ENCODE measurements at regions not wholly inside any gene's neighbourhood (a gene's known extent, or its start where the extent isn't known, plus 50 kb on each side); places are given as distances from the start of the nearest gene placed in this dataset.

GRCh38 chr22:48959496-48959895 is 868.2 kb downstream of the BRD1 start:
- no peaks in the 10 kb centered on the region for H3K79me2 ChIP-seq (ENCODE audit: insufficient read depth, low read length)
- H3K4me2 ChIP-seq (ENCODE audit: low read depth, low read length, poor library complexity, severe bottlenecking) = no peak overlapping the region
- no peak overlapping the region for H3K4me3 ChIP-seq (ENCODE audit: insufficient read depth, low read length, poor library complexity, severe bottlenecking)
- H3F3A ChIP-seq (ENCODE audit: insufficient read depth) = no peaks in the 10 kb centered on the region
- H3K27ac ChIP-seq (ENCODE audit: low read depth, low read length) = no peak overlapping the region
- no peak overlapping the region for H2AFZ ChIP-seq (ENCODE audit: low read depth, low read length, severe bottlenecking)
- H3K9me2 ChIP-seq (replicated peaks; ENCODE audit: insufficient read depth, low read length) = no peaks in the 10 kb centered on the region
- TF ChIP-seq, protein P1, sequence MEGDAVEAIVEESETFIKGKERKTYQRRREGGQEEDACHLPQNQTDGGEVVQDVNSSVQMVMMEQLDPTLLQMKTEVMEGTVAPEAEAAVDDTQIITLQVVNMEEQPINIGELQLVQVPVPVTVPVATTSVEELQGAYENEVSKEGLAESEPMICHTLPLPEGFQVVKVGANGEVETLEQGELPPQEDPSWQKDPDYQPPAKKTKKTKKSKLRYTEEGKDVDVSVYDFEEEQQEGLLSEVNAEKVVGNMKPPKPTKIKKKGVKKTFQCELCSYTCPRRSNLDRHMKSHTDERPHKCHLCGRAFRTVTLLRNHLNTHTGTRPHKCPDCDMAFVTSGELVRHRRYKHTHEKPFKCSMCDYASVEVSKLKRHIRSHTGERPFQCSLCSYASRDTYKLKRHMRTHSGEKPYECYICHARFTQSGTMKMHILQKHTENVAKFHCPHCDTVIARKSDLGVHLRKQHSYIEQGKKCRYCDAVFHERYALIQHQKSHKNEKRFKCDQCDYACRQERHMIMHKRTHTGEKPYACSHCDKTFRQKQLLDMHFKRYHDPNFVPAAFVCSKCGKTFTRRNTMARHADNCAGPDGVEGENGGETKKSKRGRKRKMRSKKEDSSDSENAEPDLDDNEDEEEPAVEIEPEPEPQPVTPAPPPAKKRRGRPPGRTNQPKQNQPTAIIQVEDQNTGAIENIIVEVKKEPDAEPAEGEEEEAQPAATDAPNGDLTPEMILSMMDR (IDR thresholded peaks at IDR 0.05; ENCODE audit: insufficient read depth, low read length, poor library complexity, severe bottlenecking) = no peak
- no peak for TF ChIP-seq EZH2phosphoT487 (conservative IDR thresholded peaks at IDR 0.05; ENCODE audit: low read length)
- H3K27me3 ChIP-seq (ENCODE audit: low read length) = no peaks in the 10 kb centered on the region; the same call in 1 of the 2 replicates
- no peaks in the 10 kb centered on the region for H3K9me3 ChIP-seq (ENCODE audit: insufficient read depth, low read length)
- no peak overlapping the region for H3K9ac ChIP-seq (ENCODE audit: low read length)
- no peaks in the 10 kb centered on the region for H3K36me3 ChIP-seq (ENCODE audit: low read length)
- H4K20me1 ChIP-seq (ENCODE audit: low read depth, low read length) = no peaks in the 10 kb centered on the region

DNA sequence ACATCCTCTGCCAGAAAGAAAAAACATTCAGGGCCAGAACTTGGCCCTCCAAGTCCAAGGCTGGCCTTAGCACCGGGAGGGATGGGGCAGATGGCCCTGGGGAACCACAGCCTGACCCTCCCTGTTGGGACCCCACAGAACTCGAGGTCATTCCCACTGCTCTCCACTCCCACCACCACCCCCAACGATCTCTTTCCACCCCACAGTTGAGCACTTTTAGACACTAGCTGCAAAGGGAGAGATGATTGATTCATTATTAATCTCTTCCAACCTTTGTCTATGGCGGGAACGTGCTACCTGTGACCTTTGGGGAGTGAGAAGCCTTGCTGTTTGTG is 869.7 kb downstream of the BRD1 start:
- no peak for TF ChIP-seq EZH2phosphoT487 (conservative IDR thresholded peaks at IDR 0.05; ENCODE audit: low read length)
- TF ChIP-seq, protein P1 (IDR thresholded peaks at IDR 0.05; ENCODE audit: insufficient read depth, low read length, poor library complexity, severe bottlenecking) = no peak
- Histone ChIP-seq H3K9me3 (ENCODE audit: insufficient read depth, low read length) (no peaks in the 10 kb centered on the region), H3K27ac (ENCODE audit: low read depth, low read length) (no peak overlapping the region), H3K79me2 (ENCODE audit: insufficient read depth, low read length) (no peaks in the 10 kb centered on the region), H3K27me3 (ENCODE audit: low read length) (no peaks in the 10 kb centered on the region; the same call in 1 of the 2 replicates), H3K4me2 (ENCODE audit: low read depth, low read length, poor library complexity, severe bottlenecking) (no peak overlapping the region), H3F3A (ENCODE audit: insufficient read depth) (no peaks in the 10 kb centered on the region), H3K4me3 (ENCODE audit: insufficient read depth, low read length, poor library complexity, severe bottlenecking) (no peak overlapping the region), H3K36me3 (ENCODE audit: low read length) (no peaks in the 10 kb centered on the region), H3K9me2 (replicated peaks; ENCODE audit: insufficient read depth, low read length) (no peaks in the 10 kb centered on the region), H2AFZ (ENCODE audit: low read depth, low read length, severe bottlenecking) (no peak overlapping the region), H3K9ac (ENCODE audit: low read length) (no peak overlapping the region), H4K20me1 (ENCODE audit: low read depth, low read length) (no peaks in the 10 kb centered on the region)

GRCh38 chr22:48957311-48957986 is 870.2 kb downstream of the BRD1 start:
- Histone ChIP-seq H3K79me2 (ENCODE audit: insufficient read depth, low read length) (no peaks in the 10 kb centered on the region), H3K9me3 (ENCODE audit: insufficient read depth, low read length) (no peaks in the 10 kb centered on the region), H3K27ac (ENCODE audit: low read depth, low read length) (no peak overlapping the region), H3K36me3 (ENCODE audit: low read length) (no peaks in the 10 kb centered on the region), H4K20me1 (ENCODE audit: low read depth, low read length) (no peaks in the 10 kb centered on the region), H3K9ac (ENCODE audit: low read length) (no peak overlapping the region), H3K4me3 (ENCODE audit: insufficient read depth, low read length, poor library complexity, severe bottlenecking) (no peak overlapping the region), H3K9me2 (replicated peaks; ENCODE audit: insufficient read depth, low read length) (no peaks in the 10 kb centered on the region), H3F3A (ENCODE audit: insufficient read depth) (no peaks in the 10 kb centered on the region), H3K27me3 (ENCODE audit: low read length) (no peaks in the 10 kb centered on the region; the same call in 1 of the 2 replicates), H2AFZ (ENCODE audit: low read depth, low read length, severe bottlenecking) (no peak overlapping the region), H3K4me2 (ENCODE audit: low read depth, low read length, poor library complexity, severe bottlenecking) (no peak overlapping the region)
- TF ChIP-seq, protein P1 (IDR thresholded peaks at IDR 0.05; ENCODE audit: insufficient read depth, low read length, poor library complexity, severe bottlenecking) = no peak
- no peak for TF ChIP-seq EZH2phosphoT487 (conservative IDR thresholded peaks at IDR 0.05; ENCODE audit: low read length)
